Body of pancreas (tissue), 4 donors: ENCODE measurements at regions not wholly inside any gene's neighbourhood (a gene's known extent, or its start where the extent isn't known, plus 50 kb on each side); places are given as distances from the start of the nearest gene placed in this dataset.

Experiments
- ATAC-seq: fragments of 150-250 bp; one replicate; pipeline ENCODE4 v1.9.1; 2016
- DNase-seq, 4 donors: peaks; one replicate each; pipeline ENCODE4 v3.0.0-alpha.2; 2019
- H3K27ac ChIP-seq, 4 donors: fragments of 200-600 bp; sonication (generic); 1 replicate in 3 of 4; 2 replicates in 1 of 4; pipeline versions ENCODE4 v1.5.1 to v1.6.1; 2016 to 2019; ENCODE audit warnings: mild to moderate bottlenecking in 1 of 4, mixed read lengths in 1 of 4, moderate library complexity in 1 of 4
- H3K27me3 ChIP-seq, 2 donors: fragments of 200-600 bp; sonication (generic); one replicate each; pipeline ENCODE4 v1.6.0; 2016; ENCODE audit warnings: mild to moderate bottlenecking in 1 of 2
- H3K36me3 ChIP-seq, 2 donors: fragments of 200-600 bp; sonication (generic); replicated peaks in 1 of 2; 2 replicates each; pipeline ENCODE4 v1.5.1; 2016; ENCODE audit warnings: low read depth in 2 of 2; ENCODE audit not compliant: insufficient read depth in 1 of 2
- H3K4me1 ChIP-seq: fragments of 200-600 bp; sonication (generic); one replicate; pipeline ENCODE4 v1.6.0; 2016
- H3K4me3 ChIP-seq, 2 donors: fragments of 200-600 bp; sonication (generic); 1 replicate in 1 of 2; 2 replicates in 1 of 2; pipeline ENCODE4 v1.5.1; 2016 to 2019
- H3K9me3 ChIP-seq, 3 donors: fragments of 200-600 bp; sonication (generic); 1 replicate in 2 of 3; 2 replicates in 1 of 3; pipeline ENCODE4 v1.5.1; 2016
- CTCF ChIP-seq, 7 experiments: fragments of 450-650 bp in 4 of 7; fragments of 200-600 bp in 3 of 7; sonication (generic) in 3 of 7; IDR thresholded peaks; one replicate each; pipeline ENCODE4 v1.5.1; 2016 to 2019; ENCODE audit warnings: antibody characterized with exemption in 7 of 7
- POLR2A ChIP-seq, 3 donors: fragments of 450-650 bp; IDR thresholded peaks; one replicate each; pipeline ENCODE4 v1.6.1; 2016; ENCODE audit warnings: antibody characterized with exemption in 3 of 3, mild to moderate bottlenecking in 2 of 3
- WGBS, 2 donors: methylation state at CpG; one replicate each; pipeline ENCODE4 v1.1.5; 2017; 5-methylcytosine and 5-hydroxymethylcytosine counted together
- intact Hi-C: fragments of 100-400 bp; cut with DNase I; formaldehyde crosslinking; loops from one replicate; pipeline ENCODE4 v1.15.1; 2023

DNA sequence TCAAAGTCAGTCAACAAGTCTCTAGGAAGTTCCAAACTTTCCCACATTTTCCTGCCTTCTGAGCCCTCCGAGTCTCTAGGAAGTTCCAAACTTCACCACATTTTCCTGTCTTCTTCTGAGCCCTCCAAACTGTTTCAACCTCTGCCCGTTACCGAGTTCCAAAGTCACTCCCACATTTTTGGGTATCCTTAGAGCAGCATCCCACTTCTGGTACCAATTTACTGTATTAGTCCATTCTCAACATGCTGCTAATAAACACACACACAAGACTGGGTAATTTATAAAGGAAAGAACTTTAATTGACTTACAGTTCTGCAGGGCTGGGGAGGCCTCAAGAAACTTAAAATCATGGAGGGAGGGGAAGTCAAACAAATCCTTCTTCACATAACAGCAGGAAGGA is 169.0 kb upstream of the HS3ST3A1 start:
- intact Hi-C loops = no loop called here
- Histone ChIP-seq H3K36me3 (no peaks in the 10 kb centered on the region), H3K27me3 (no peaks in the 10 kb centered on the region), H3K4me3 (no peak overlapping the region), H3K27ac (no peak overlapping the region), H3K4me1 (no peaks in the 10 kb centered on the region), H3K9me3 (peaks cover 0 to 18% (median 0%) of the 10 kb centered on the region in 3 donors)
- ATAC-seq (no peak), DNase-seq (no peak)
- TF ChIP-seq POLR2A (IDR thresholded peaks at IDR 0.05) (no peak), CTCF (IDR thresholded peaks at IDR 0.05) (no peak)
- WGBS, 2 donors = 90 to 95% methylated on average over 3 of the region's 3 CpGs

- Histone ChIP-seq H3K36me3 (no peaks in the 10 kb centered on the region), H3K27ac (no peak overlapping the region), H3K4me3 (no peak overlapping the region), H3K9me3 (peaks cover 0 to 4% (median 0%) of the 10 kb centered on the region in 3 donors), H3K27me3 (no peaks in the 10 kb centered on the region), H3K4me1 (no peaks in the 10 kb centered on the region)
- WGBS, 2 donors = 33 to 39% methylated on average over 3 of the region's 3 CpGs
- TF ChIP-seq CTCF (IDR thresholded peaks at IDR 0.05) (no peak), POLR2A (IDR thresholded peaks at IDR 0.05) (no peak)
- ATAC-seq (no peak), DNase-seq (no peak)
- intact Hi-C loops = no loop called here
Measured at GRCh38 chr17:13775450-13775849, 173.7 kb upstream of the HS3ST3A1 start.

GRCh38 chr17:13776027-13776551 is 174.4 kb upstream of the HS3ST3A1 start:
- no peaks in the 10 kb centered on the region for H3K36me3 ChIP-seq
- ATAC-seq (no peak), DNase-seq (no peak)
- H3K4me1 ChIP-seq = no peaks in the 10 kb centered on the region
- intact Hi-C loops = no loop called here
- H3K9me3 ChIP-seq = peaks cover 0 to 4% (median 0%) of the 10 kb centered on the region in 3 donors
- no peaks in the 10 kb centered on the region for H3K27me3 ChIP-seq
- H3K4me3 ChIP-seq = no peak overlapping the region
- WGBS, 2 donors = 49 to 51% methylated on average over 7 of the region's 7 CpGs
- TF ChIP-seq CTCF (IDR thresholded peaks at IDR 0.05) (no peak), POLR2A (IDR thresholded peaks at IDR 0.05) (no peak)
- H3K27ac ChIP-seq = no peak overlapping the region

DNA sequence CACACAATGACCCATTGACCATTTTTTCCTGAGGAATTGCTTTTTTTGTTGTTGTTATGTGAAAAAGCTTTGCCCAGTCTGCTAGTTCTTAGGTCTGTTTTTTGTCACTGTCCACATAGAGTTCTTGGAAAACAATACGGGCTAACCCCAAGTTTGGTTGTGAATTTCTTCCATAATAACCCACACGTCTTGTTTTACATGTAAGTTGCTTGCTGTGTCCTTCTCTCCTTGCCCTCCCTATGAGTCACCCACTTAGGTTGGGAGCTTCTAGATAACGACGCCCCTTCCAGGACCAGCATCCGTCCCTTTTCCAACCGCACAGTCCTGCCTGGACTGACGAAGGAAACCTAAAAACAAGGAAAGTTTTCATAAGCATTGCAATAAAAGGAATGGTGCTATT is 175.3 kb upstream of the HS3ST3A1 start:
- Histone ChIP-seq H3K27ac (no peak overlapping the region), H3K4me3 (no peak overlapping the region), H3K36me3 (no peaks in the 10 kb centered on the region), H3K9me3 (peaks cover 0 to 4% (median 0%) of the 10 kb centered on the region in 3 donors), H3K27me3 (no peaks in the 10 kb centered on the region), H3K4me1 (no peaks in the 10 kb centered on the region)
- ATAC-seq (no peak), DNase-seq (no peak)
- TF ChIP-seq POLR2A (IDR thresholded peaks at IDR 0.05) = no peak
- TF ChIP-seq CTCF (IDR thresholded peaks at IDR 0.05) = no peak
- intact Hi-C loops = no loop called here
- 90 to 92% methylated on average over 7 of the region's 7 CpGs for WGBS, 2 donors

GRCh38 chr17:13784434-13785095 is 182.8 kb upstream of the HS3ST3A1 start:
- Histone ChIP-seq H3K27me3 (no peaks in the 10 kb centered on the region), H3K4me3 (no peak overlapping the region), H3K9me3 (no peaks in the 10 kb centered on the region), H3K36me3 (no peaks in the 10 kb centered on the region), H3K27ac (no peak overlapping the region), H3K4me1 (no peaks in the 10 kb centered on the region)
- ATAC-seq (no peak), DNase-seq (no peak)
- intact Hi-C loops = no loop called here
- TF ChIP-seq POLR2A (IDR thresholded peaks at IDR 0.05) (no peak), CTCF (IDR thresholded peaks at IDR 0.05) (no peak)
- 61 to 73% methylated on average over 7 of the region's 7 CpGs for WGBS, 2 donors
